HG02678 (cell line): ENCODE measurements at regions not wholly inside any gene's neighbourhood (a gene's known extent, or its start where the extent isn't known, plus 50 kb on each side); places are given as distances from the start of the nearest gene placed in this dataset.
A peak's percentile ranks its signal among the peaks of the same experiment; 100 is the strongest.

Source experiments
- ATAC-seq: cut with Tn5 transposase; IDR thresholded peaks from one replicate; pipeline ENCODE4 v1.9.1; 2021; ENCODE audit warnings: mild to moderate bottlenecking, moderate library complexity; ENCODE audit not compliant: unreplicated experiment

DNA sequence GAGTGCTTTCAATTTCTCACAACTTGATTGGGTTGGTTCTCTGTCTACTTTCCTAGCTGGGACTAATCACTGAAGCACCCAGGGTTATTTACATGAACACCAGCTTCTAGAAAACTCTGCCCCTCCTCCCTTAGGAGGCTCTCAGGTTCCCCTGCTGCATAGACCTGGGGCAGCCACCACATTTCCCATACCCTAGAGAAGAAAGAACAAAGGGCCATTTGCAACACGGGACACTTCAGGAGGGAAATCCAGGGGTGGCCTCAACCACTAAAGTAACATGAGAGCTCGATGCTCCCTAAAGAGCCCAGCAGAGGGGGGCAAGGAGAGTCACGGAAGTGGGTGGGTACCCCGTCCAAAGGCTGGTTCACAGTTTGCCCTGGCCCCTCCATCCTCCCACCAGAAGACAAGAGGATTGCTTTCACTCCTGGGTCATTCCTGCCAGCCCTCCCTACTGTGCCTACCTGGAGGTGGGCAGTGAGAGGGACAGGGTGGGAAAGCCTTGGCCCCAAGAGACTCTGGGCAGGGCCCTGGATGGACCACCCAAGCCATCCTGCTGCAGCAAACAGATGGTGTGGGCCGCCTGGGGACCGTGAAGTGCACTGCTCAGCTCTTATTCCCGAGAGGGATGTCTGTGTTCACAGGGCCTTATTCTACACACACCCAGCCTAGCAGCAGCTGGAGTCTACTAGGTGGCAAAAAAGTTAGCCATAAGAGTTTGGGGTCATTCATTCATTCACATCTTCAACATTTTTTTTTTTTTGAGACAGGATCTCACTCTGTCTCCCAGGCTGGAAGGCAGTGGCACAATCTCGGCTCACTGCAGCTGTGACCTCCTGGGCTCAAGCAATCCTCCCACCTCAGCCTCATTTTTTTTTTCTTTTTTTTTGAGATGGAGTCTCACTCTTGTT is 392.1 kb downstream of the SOX9 start:
- no peak for ATAC-seq

DNA sequence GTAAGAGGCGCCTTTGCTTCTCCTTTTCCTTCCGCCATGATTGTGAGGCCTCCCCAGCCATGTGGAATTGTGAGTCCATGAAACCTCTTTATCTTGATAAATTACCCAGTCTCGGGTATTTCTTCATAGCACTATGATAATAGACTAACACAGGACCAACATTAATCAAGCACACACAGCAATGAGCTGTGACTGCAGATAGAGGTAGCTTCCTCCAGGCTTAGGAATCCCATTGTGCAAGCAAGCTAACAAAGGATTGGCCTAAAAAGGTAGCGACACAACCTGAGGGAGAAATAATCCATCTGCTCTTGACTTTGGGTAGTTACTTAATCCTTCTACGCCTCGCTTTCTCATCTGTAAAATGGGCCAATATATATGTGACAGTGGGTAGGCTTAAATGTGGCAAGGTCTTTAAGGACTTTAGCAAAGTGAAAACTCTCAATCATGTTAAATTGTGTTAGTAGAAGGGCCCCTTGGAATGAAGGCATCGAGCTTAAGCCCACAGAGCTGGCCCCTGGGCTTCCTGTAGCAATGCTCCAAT is 393.6 kb downstream of the SOX9 start:
- no peak for ATAC-seq

DNA sequence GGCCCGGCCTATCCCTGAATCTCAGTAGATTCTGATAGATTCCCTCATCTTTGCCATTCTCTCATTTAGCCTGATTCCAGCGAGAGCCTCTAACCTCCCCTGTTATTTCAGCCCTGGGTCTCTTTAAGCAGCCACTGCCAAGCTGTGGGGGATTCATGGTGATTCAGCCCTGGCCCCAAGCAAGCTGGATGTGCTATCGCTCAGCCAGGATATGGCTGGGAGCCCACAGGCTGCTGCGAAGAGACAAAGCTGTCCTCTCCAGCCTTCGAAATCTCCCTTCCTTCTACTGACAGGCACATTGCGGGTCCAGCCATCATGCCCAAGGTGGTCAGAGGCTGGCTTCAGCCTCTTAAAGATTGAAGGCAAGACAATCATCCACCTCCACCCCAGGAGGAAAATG is 394.1 kb downstream of the SOX9 start:
- ATAC-seq = no peak

DNA sequence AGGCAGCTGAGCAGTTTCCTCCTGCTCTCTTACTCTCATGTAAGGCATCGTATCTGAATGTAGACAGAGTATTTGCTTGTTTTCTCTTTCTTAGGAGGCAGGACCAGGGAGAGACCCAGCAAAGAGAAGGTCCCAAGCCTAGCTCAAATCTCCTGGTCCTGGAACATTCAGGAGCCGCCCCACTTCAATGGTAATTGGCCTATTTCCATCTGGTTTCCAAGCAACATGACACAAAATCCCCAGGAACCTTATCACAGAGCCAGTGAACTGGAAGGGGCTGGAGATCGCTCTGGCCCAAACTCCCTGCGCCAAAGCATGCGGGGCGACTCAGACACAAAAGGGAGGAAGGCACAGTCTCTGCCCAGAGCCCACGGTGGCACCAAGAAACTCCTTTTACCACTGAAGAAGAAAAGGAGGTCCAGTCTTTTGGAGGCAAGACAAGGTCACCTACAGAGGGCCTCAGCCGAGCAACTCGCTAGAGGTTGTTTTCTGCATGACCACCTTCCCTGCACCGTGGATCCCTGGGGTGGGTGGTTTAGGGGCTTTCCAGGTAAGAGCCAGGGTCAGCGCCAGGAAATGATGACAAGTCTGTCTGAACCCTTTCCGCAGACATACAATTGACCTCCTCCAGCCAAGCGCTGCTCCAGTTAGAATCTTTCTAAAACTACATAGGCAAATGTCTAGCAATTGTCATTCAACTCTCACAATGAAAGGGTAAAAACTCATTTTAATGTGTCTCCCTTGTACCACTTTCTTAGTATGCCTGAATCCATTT is 394.7 kb downstream of the SOX9 start:
- peak; percentile 19 for ATAC-seq

DNA sequence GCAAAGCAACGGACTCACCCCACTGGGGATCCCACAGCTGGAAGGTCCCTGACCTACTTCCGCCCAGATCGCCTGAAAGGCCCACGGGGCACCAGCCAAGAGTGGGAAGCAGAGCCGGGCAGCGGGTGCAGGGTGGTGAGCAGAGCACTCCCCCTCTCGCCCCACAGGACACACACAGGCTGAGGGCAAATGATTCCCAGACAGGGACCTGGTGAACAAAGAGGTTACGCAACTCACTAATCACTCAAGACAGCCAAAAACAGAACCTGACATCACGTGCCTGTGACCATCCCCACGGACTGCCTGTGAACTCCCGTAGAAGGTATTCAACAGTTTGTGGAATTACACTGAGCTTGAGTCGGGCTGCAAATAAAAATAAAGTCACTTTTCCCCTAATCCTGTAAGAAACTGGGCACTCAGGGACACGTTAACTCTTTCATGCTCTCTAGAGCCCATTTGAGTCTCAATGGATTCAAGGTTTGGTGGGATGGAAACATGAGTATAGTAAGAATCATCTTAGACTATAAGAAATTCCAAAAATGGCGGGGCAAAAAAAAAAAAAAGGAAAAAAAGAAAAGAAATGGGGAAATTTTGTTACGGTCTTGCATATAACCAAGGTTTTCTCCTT is 396.1 kb downstream of the SOX9 start:
- ATAC-seq = peak; percentile 21

DNA sequence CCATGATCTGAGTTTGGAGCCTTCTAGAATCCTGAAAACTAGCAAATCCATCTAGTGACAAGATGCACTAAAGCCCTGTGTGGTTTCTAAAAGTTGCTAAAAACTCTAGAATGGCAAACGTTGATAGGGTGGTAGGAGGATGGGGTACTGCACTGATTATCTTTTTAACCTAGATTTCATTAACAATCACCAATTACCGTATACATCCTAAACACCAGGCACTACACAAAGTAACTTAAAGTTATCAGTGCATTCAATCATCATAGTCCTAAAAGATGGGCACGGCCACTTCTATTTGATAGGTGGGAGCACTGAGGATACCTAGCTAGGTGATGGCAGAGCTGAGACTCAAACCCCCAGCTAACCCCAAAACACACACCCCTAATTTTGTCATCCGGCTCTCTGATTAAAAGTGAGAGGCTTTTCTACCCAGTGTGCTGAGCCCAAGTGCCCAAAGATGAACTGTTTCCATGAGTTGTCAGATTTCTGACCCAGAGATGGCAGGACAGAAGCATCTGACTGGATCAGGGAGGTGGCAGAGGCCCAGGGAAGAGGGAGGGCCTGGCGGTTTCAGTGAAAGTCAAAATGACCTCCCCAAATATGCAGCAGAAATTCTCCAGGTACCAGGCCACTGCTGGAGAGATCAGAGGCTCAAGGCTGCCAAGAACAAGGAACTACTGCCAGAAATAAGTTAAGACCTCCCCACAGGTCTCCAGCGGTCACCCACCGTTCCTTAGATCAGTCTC is 396.8 kb downstream of the SOX9 start:
- no peak for ATAC-seq

DNA sequence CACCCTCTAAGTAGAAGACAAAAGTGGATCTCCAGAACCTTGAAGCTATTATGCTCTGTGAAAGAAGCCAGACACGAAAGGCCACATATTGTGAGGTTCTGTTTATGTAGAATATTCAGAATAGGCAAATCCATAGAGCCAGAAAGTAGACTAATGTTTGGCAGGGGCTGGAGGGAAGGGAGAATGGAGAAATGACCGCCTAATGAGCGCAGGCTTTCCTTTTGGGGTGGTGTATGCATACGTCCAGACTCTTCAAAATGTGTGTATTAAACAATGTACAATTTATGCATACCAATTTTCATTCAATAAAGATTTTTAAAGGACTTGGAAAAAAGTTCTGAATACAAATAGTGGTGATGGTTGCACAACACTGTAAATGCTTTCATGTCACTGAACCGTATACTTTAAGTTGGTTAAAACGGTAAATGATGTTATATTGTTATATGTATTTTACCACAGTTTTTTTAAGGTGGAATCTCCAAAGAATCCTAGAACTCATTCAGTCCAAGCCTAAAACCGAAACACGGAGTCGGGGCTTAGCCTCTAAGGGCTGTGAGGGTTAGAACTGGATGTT is 397.4 kb downstream of the SOX9 start:
- ATAC-seq = no peak

DNA sequence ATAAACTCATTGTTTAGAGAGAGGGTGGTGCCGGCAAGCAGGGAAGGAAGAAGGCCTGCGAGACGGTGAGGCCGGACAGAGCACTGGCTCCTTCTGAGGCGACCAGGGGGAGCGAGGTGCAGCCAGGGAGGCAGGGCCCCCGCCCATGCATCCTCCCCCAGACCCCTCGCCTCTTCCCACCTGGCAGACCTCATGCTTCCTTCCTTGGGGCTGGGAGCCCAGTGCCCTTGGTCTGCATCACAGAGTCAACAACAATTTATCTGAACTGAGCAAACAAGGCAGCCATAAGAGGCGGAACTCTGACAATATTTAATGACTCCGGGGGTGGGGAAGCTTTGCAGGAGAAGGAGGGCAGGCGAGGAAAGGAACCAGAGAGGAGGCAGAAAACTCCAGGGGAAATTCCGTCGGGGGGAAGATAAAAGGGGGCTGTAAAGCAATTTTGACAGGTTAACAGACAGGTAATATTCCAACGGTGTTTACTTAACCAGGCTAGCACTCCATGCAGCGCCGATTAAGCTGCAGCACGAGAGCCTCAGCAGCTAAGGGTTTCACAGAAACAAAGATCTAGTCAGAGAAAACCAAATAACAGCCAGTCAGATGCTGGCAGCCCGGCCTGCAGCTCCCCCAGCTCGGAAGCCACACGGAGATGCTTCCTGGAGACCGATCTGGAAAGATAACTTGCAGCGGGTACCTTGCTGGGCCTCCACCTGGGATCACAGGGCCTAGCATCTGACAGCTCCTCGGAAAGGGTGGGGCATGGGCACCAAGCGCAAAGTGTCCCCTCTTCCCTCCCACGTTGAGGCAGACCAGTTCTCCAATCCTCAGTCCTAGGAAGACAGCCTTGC is 398.2 kb downstream of the SOX9 start:
- ATAC-seq = no peak

DNA sequence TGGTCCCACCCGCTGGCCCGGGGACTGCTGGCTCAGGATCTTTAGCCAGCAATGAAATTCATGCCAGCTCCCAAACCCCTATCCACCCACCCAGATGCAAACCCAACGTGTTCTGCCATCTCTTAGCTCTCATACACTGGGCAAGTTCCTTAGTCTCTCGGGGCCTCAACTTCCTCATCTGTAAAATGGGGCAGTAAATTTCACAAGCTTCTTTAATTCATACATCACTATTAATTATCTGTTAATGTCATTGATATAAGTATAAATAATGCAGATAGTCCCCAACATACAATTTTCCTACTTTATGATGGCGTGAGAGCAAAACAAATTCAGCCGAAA is 398.7 kb downstream of the SOX9 start:
- ATAC-seq = no peak

DNA sequence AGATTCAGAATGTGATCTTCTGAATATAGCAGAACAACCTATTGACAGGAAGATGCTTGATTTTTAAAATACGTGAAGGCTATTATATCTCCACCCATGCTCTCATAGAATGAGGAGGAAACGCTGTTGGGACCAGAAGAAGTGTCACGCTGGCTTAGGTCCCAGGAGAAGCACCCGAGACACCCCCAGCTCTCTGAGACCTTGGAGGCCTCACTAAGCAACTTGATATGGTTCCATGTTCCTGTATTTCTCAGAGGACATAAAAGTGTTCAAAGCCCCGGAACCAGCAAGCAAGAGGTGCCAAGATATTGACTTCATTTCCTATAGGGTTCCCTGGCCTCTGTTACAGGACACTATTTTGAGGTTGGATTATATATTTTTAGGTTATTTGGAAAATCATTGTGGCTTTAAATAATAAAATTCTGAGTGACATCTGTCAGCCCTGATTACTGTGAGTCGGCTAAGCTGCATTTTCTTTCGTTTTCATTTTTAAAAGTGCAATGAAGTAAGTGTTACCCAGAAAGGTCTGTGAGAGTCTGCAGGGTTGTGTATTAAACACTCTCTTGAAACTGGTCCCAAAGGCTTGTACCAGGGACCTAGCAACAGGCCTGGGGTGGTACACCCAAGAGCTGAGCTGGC is 400.0 kb downstream of the SOX9 start:
- ATAC-seq = no peak

DNA sequence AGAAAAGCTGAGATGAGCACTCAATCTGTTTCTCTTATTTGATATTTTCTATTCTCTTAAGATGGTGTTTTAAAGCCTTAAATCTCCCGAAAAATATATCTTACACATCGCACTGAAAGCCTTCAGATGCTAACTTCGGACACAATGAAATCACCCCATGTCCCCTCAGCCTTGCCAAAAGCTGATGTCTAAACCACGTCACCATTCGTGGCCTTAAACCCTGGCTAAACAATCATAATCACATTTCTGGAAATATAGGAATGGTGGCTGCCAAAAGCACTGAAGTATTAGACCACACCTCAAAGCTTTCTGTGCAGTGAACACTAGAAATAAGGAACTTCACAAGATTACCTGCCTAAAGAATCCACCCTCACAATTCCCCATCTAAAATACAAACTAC is 402.7 kb downstream of the SOX9 start:
- ATAC-seq = no peak

DNA sequence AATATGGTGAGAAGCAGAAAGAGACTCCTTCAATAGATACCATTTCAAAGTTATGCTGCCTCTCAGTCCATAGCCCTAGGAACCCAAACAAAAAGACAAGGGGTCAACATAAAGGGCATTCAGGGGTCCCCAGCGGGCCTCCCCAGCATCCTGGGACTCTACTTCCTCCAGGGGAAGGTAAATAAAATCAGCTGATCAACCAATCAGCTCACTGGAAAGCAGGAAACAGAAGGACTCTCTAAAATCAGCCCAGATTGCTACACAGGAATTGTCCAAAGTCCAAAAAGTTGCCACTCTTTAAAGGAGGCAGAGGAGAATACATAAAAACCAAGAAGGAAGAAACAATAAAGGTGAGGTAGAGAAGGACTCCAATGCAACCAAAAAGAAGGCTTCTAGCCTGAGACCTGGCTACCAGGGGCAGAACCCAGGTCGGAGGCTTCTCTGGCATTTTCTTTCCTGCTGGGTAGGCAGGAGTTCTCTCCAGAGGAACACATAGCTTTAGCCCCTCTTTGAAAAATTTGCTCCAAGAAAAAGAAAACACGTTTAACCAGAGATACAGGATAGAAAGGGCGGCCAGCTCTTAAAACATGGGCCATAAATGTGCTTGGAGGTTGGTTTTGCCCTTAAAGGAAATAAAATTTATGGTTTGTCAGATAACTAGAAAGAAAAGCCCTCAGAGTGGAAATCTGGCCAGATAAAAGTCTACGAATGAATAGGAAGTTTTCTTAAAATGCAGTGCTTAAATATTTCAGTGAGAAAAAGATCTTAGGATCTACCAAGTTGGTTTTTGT is 404.6 kb downstream of the SOX9 start:
- ATAC-seq = no peak

DNA sequence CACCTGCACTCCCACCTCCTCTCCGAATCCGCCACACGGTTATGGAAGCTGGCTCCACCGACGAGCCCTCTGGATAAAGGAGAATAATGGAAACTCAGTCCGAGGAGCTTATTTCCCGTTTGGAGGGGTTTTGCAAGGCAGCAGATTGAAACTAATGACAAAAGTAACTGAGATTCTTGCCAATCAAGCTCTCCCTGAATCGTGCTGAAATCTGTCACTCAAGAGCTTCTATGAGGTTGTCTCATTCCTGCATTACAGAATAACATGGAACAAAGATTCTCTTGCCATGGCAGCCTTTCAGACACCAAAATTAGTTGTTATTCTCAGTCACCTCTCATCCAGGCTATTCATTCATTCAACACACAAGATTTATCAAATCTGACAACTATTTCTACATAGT is 405.9 kb downstream of the SOX9 start:
- ATAC-seq = no peak

DNA sequence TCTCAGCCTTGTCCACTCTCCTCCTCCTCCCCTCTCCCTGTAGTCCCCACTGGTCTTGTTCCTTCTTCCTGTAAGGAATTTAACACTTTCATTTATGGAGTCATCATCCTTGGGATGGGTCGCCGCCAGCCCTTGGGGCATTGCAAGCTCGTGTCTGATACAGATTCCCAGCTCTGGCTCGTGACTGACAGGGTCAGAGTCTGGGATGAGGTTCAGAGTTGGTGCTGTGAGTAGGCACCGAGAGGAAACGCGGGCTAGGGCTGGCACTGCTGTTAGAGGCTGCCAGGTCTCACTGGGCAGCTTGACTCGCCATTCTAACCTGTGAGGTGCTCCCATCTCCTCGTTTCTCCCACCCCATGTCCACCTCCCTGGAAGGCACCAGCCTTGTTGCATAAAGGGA is 407.0 kb downstream of the SOX9 start:
- no peak for ATAC-seq

DNA sequence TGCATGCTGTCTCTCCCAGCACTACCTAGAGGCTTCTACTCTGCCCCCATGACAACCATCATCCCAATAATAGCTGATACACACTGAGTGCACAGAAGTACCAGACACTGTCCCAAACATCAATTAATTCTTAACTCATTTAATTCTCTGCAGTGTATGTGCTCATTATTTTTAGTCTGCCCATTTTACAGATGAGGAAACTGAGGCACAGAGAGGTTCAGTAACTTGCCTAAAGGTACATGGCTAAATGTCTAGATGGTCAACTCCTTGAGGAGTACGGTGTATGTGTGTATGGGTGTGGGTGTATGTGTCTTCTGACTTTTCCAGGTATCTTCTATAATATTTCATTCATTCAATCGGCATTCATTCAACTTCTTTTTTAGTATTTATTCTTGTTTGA is 407.9 kb downstream of the SOX9 start:
- ATAC-seq = no peak

DNA sequence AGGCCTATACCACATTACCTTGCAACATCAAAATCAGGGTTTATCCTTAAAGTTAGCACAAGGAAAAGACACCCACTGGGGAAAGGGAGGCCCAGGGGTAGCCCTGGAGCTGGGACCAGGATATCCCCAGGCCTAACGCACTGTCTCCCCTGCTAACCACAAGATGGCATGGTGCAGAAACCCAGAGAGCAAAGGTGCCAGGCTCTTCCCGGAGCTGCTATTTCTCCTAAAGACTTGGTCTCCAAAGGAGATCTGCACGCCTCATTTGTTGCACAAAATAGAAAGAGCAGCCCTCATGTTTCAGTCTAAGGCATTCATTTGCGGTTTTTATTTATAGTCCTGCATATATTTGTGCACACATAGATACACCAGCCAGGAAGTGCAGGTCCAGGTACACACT is 408.6 kb downstream of the SOX9 start:
- ATAC-seq = no peak

DNA sequence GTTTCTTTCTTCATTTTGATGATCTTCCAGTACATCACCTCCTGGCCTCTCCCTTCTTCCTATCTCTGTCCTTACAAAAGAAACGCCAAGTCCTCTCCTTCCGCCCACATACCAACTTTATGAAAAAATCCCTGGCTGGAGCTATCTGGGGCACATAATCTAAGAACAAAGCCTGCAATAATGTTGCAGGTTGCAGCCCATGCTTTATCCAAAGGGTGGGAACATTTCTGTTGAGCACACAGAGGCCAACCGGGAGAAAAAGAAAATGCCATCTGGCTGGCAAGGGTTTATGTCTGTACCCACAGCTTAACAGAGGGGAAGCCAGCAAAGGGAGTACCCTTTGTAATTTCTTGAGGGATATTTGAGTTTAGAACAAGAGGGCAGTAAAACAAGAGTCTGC is 409.6 kb downstream of the SOX9 start:
- ATAC-seq = no peak

DNA sequence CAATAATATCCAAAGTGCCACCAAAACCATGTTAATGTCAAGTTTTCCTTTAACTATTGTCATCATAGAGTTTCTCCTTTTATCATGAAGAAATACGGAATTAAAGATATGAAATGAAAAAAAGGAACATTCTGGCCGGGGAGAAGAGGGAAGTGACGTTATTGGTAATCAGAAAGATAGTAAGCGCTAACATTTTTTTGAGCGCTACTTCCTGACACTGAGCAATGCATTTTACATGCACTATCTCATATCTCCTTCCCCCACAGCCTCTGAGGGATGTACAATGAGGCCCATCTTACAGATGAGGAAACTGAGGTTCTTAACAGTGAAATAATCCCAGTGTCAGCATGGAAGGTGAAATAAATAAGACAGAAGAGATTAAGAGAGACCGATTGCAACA is 410.9 kb downstream of the SOX9 start:
- ATAC-seq = no peak
